Tongue (tissue), 1 donor: ENCODE measurements at regions not wholly inside any gene's neighbourhood (a gene's known extent, or its start where the extent isn't known, plus 50 kb on each side); places are given as distances from the start of the nearest gene placed in this dataset.

Source experiments
- DNase-seq: peaks from one replicate; pipeline ENCODE4 v3.0.0-alpha.2; 2015

- DNase-seq: no peak
These were observed 90.9 kb upstream of the GRIK2 start for GRCh38 chr6:101302593-101302992.

- DNase-seq: no peak
These were observed 90.0 kb upstream of the GRIK2 start for GRCh38 chr6:101303495-101303894.

GRCh38 chr6:101312652-101313051 is 80.9 kb upstream of the GRIK2 start:
- DNase-seq: no peak

GRCh38 chr6:101322921-101323320 is 70.6 kb upstream of the GRIK2 start:
- DNase-seq: no peak

- DNase-seq: no peak
These were observed 67.1 kb upstream of the GRIK2 start for GRCh38 chr6:101326411-101326810.

- no peak for DNase-seq
These were observed 51.6 kb upstream of the GRIK2 start for GRCh38 chr6:101341926-101342325.
